ENCODE measurements at regions not wholly inside any gene's neighbourhood (a gene's known extent, or its start where the extent isn't known, plus 50 kb on each side); places are given as distances from the start of the nearest gene placed in this dataset.
"Not testable (repeated sequence)": the region's sequence is repeated elsewhere in the genome, so short reads cannot be mapped to it uniquely, and the experiment has no call there.

- H3K4me3 ChIP-seq (ENCODE audit: extremely low read depth, insufficient read depth, low read length, poor library complexity, severe bottlenecking) = no peak overlapping the region
- H3K9me3 ChIP-seq (ENCODE audit: control insufficient read depth, low read length) = no peaks in the 10 kb centered on the region
- H3K36me3 ChIP-seq (ENCODE audit: control insufficient read depth, insufficient read depth, low read length) = no peaks in the 10 kb centered on the region
- peaks cover 28% of the 10 kb centered on the region for H3K4me1 ChIP-seq (ENCODE audit: control insufficient read depth, insufficient read depth, low read length, poor library complexity, severe bottlenecking)
- 90% methylated on average over 2 of the region's 2 CpGs; no CpG with 5 or more reads in 1 of the 2 experiments for WGBS, 2 experiments (ENCODE audit: insufficient coverage in 2 of 2)
- peak overlapping the region; percentile 60 for H3K27ac ChIP-seq (ENCODE audit: low read depth, low read length, severe bottlenecking)
Observed at GRCh38 chr12:42923156-42923555, 333.6 kb upstream of the PRICKLE1 start.

GRCh38 chr12:42922505-42922850 lies 332.9 kb upstream of the PRICKLE1 start:
- H3K36me3 ChIP-seq (ENCODE audit: control insufficient read depth, insufficient read depth, low read length) = no peaks in the 10 kb centered on the region
- peak overlapping the region; percentile 87 for H3K27ac ChIP-seq (ENCODE audit: low read depth, low read length, severe bottlenecking)
- no peaks in the 10 kb centered on the region for H3K9me3 ChIP-seq (ENCODE audit: control insufficient read depth, low read length)
- WGBS, 2 experiments (ENCODE audit: insufficient coverage in 2 of 2) = 68 to 100% methylated on average over 1 to 3 of the region's 3 CpGs
- peaks cover 31% of the 10 kb centered on the region for H3K4me1 ChIP-seq (ENCODE audit: control insufficient read depth, insufficient read depth, low read length, poor library complexity, severe bottlenecking)
- no peak overlapping the region for H3K4me3 ChIP-seq (ENCODE audit: extremely low read depth, insufficient read depth, low read length, poor library complexity, severe bottlenecking)

GRCh38 chr12:42921741-42922504 lies 332.4 kb upstream of the PRICKLE1 start:
- WGBS, 2 experiments (ENCODE audit: insufficient coverage in 2 of 2) = 57 to 64% methylated on average over 3 to 6 of the region's 7 CpGs
- Histone ChIP-seq H3K9me3 (ENCODE audit: control insufficient read depth, low read length) (no peaks in the 10 kb centered on the region), H3K4me3 (ENCODE audit: extremely low read depth, insufficient read depth, low read length, poor library complexity, severe bottlenecking) (no peak overlapping the region), H3K36me3 (ENCODE audit: control insufficient read depth, insufficient read depth, low read length) (no peaks in the 10 kb centered on the region), H3K27ac (ENCODE audit: low read depth, low read length, severe bottlenecking) (peak overlapping the region; percentile 87), H3K4me1 (ENCODE audit: control insufficient read depth, insufficient read depth, low read length, poor library complexity, severe bottlenecking) (peaks cover 31% of the 10 kb centered on the region)

- no peaks in the 10 kb centered on the region for H3K9me3 ChIP-seq (ENCODE audit: control insufficient read depth, low read length)
- no CpG with 5 or more reads among the region's 1 CpG for WGBS, 2 experiments (ENCODE audit: insufficient coverage in 2 of 2)
Observed at GRCh38 chr12:42919691-42920090, 330.1 kb upstream of the PRICKLE1 start.

GRCh38 chr12:42918443-42918842 lies 328.9 kb upstream of the PRICKLE1 start:
- Histone ChIP-seq H3K4me1 (ENCODE audit: control insufficient read depth, insufficient read depth, low read length, poor library complexity, severe bottlenecking) (peaks cover 23% of the 10 kb centered on the region), H3K4me3 (ENCODE audit: extremely low read depth, insufficient read depth, low read length, poor library complexity, severe bottlenecking) (no peak overlapping the region), H3K27ac (ENCODE audit: low read depth, low read length, severe bottlenecking) (peak overlapping the region; percentile 72), H3K9me3 (ENCODE audit: control insufficient read depth, low read length) (no peaks in the 10 kb centered on the region), H3K36me3 (ENCODE audit: control insufficient read depth, insufficient read depth, low read length) (no peaks in the 10 kb centered on the region)
- WGBS, 2 experiments (ENCODE audit: insufficient coverage in 2 of 2) = 49 to 73% methylated on average over 2 to 3 of the region's 3 CpGs

More at GRCh38 chr12:42919691-42920090, 330.1 kb upstream of the PRICKLE1 start:
- no peak overlapping the region for H3K4me3 ChIP-seq (ENCODE audit: extremely low read depth, insufficient read depth, low read length, poor library complexity, severe bottlenecking)
- H3K36me3 ChIP-seq (ENCODE audit: control insufficient read depth, insufficient read depth, low read length) = no peaks in the 10 kb centered on the region
- no peak overlapping the region for H3K27ac ChIP-seq (ENCODE audit: low read depth, low read length, severe bottlenecking)
- peaks cover 31% of the 10 kb centered on the region for H3K4me1 ChIP-seq (ENCODE audit: control insufficient read depth, insufficient read depth, low read length, poor library complexity, severe bottlenecking)

- no peak overlapping the region for H3K4me3 ChIP-seq (ENCODE audit: extremely low read depth, insufficient read depth, low read length, poor library complexity, severe bottlenecking)
- peaks cover 6% of the 10 kb centered on the region for H3K4me1 ChIP-seq (ENCODE audit: control insufficient read depth, insufficient read depth, low read length, poor library complexity, severe bottlenecking)
- no peaks in the 10 kb centered on the region for H3K36me3 ChIP-seq (ENCODE audit: control insufficient read depth, insufficient read depth, low read length)
- H3K27ac ChIP-seq (ENCODE audit: low read depth, low read length, severe bottlenecking) = no peak overlapping the region
- 92 to 100% methylated on average over 1 of the region's 3 CpGs for WGBS, 2 experiments (ENCODE audit: insufficient coverage in 2 of 2)
- no peaks in the 10 kb centered on the region for H3K9me3 ChIP-seq (ENCODE audit: control insufficient read depth, low read length)
Observed at GRCh38 chr12:42916143-42916542, 326.6 kb upstream of the PRICKLE1 start.

GRCh38 chr12:42915426-42915825 lies 325.9 kb upstream of the PRICKLE1 start:
- Histone ChIP-seq H3K36me3 (ENCODE audit: control insufficient read depth, insufficient read depth, low read length) (no peaks in the 10 kb centered on the region), H3K4me1 (ENCODE audit: control insufficient read depth, insufficient read depth, low read length, poor library complexity, severe bottlenecking) (peaks cover 5% of the 10 kb centered on the region), H3K9me3 (ENCODE audit: control insufficient read depth, low read length) (no peaks in the 10 kb centered on the region), H3K4me3 (ENCODE audit: extremely low read depth, insufficient read depth, low read length, poor library complexity, severe bottlenecking) (no peak overlapping the region), H3K27ac (ENCODE audit: low read depth, low read length, severe bottlenecking) (no peak overlapping the region)
- 93 to 100% methylated on average over 1 of the region's 4 CpGs for WGBS, 2 experiments (ENCODE audit: insufficient coverage in 2 of 2)

- Histone ChIP-seq H3K4me3 (ENCODE audit: extremely low read depth, insufficient read depth, low read length, poor library complexity, severe bottlenecking) (no peak overlapping the region), H3K36me3 (ENCODE audit: control insufficient read depth, insufficient read depth, low read length) (no peaks in the 10 kb centered on the region), H3K9me3 (ENCODE audit: control insufficient read depth, low read length) (no peaks in the 10 kb centered on the region), H3K4me1 (ENCODE audit: control insufficient read depth, insufficient read depth, low read length, poor library complexity, severe bottlenecking) (no peaks in the 10 kb centered on the region), H3K27ac (ENCODE audit: low read depth, low read length, severe bottlenecking) (no peak overlapping the region)
- 86% methylated on average over 1 of the region's 1 CpG; no CpG with 5 or more reads in 1 of the 2 experiments for WGBS, 2 experiments (ENCODE audit: insufficient coverage in 2 of 2)
Observed at GRCh38 chr12:42912367-42912766, 322.8 kb upstream of the PRICKLE1 start.

- Histone ChIP-seq H3K27ac (ENCODE audit: low read depth, low read length, severe bottlenecking) (no peak overlapping the region), H3K4me3 (ENCODE audit: extremely low read depth, insufficient read depth, low read length, poor library complexity, severe bottlenecking) (no peak overlapping the region), H3K36me3 (ENCODE audit: control insufficient read depth, insufficient read depth, low read length) (no peaks in the 10 kb centered on the region), H3K9me3 (ENCODE audit: control insufficient read depth, low read length) (no peaks in the 10 kb centered on the region), H3K4me1 (ENCODE audit: control insufficient read depth, insufficient read depth, low read length, poor library complexity, severe bottlenecking) (no peaks in the 10 kb centered on the region)
- WGBS, 2 experiments (ENCODE audit: insufficient coverage in 2 of 2) = 80 to 100% methylated on average over 1 to 2 of the region's 6 CpGs
Observed at GRCh38 chr12:42910656-42911055, 321.1 kb upstream of the PRICKLE1 start.

GRCh38 chr12:42908712-42909111 lies 319.2 kb upstream of the PRICKLE1 start:
- Histone ChIP-seq H3K27ac (ENCODE audit: low read depth, low read length, severe bottlenecking) (no peak overlapping the region), H3K9me3 (ENCODE audit: control insufficient read depth, low read length) (no peaks in the 10 kb centered on the region), H3K36me3 (ENCODE audit: control insufficient read depth, insufficient read depth, low read length) (no peaks in the 10 kb centered on the region), H3K4me3 (ENCODE audit: extremely low read depth, insufficient read depth, low read length, poor library complexity, severe bottlenecking) (no peak overlapping the region), H3K4me1 (ENCODE audit: control insufficient read depth, insufficient read depth, low read length, poor library complexity, severe bottlenecking) (no peaks in the 10 kb centered on the region)
- WGBS, 2 experiments (ENCODE audit: insufficient coverage in 2 of 2) = 94 to 100% methylated on average over 2 to 3 of the region's 6 CpGs

GRCh38 chr12:42906801-42907200 lies 317.3 kb upstream of the PRICKLE1 start:
- not testable (repeated sequence) for H3K4me3 ChIP-seq (ENCODE audit: extremely low read depth, insufficient read depth, low read length, poor library complexity, severe bottlenecking); H3K36me3 ChIP-seq (ENCODE audit: control insufficient read depth, insufficient read depth, low read length); H3K9me3 ChIP-seq (ENCODE audit: control insufficient read depth, low read length); H3K27ac ChIP-seq (ENCODE audit: low read depth, low read length, severe bottlenecking); H3K4me1 ChIP-seq (ENCODE audit: control insufficient read depth, insufficient read depth, low read length, poor library complexity, severe bottlenecking)
- WGBS, 2 experiments (ENCODE audit: insufficient coverage in 2 of 2) = 88 to 100% methylated on average over 1 of the region's 2 CpGs

Data from mesodermal cell (in vitro differentiated cells).